Liver (tissue), 3 donors: ENCODE measurements at regions not wholly inside any gene's neighbourhood (a gene's known extent, or its start where the extent isn't known, plus 50 kb on each side); places are given as distances from the start of the nearest gene placed in this dataset.

Experiments
- JUND ChIP-seq, 2 donors: IDR thresholded peaks; 2 replicates each; pipeline ENCODE4 v1.6.1; 2016; ENCODE audit warnings: antibody characterized with exemption in 2 of 2
- TAF1 ChIP-seq: conservative IDR thresholded peaks from 2 replicates; pipeline ENCODE4 v1.6.1; 2016; ENCODE audit warnings: antibody characterized with exemption, mild to moderate bottlenecking
- YY1 ChIP-seq: IDR thresholded peaks from 2 replicates; pipeline ENCODE4 v1.6.1; 2016; ENCODE audit warnings: antibody characterized with exemption, mild to moderate bottlenecking
- TF ChIP-seq, protein P1 (sequence below): fragments of 150-350 bp; IDR thresholded peaks from 2 replicates; pipeline ENCODE4 v1.5.1; 2017; ENCODE audit warnings: improper control_type of control experiment, low read depth, low read length; ENCODE audit not compliant: missing input control
- TF ChIP-seq, protein P2 (sequence below): IDR thresholded peaks from 2 replicates; pipeline ENCODE4 v1.6.1; 2016; ENCODE audit warnings: antibody characterized with exemption
- donor health status: healthy.
- donor health status: healthy.

GRCh38 chr9:118455259-118455658 is 751.1 kb downstream of the TLR4 start:
- TF ChIP-seq, protein P1, sequence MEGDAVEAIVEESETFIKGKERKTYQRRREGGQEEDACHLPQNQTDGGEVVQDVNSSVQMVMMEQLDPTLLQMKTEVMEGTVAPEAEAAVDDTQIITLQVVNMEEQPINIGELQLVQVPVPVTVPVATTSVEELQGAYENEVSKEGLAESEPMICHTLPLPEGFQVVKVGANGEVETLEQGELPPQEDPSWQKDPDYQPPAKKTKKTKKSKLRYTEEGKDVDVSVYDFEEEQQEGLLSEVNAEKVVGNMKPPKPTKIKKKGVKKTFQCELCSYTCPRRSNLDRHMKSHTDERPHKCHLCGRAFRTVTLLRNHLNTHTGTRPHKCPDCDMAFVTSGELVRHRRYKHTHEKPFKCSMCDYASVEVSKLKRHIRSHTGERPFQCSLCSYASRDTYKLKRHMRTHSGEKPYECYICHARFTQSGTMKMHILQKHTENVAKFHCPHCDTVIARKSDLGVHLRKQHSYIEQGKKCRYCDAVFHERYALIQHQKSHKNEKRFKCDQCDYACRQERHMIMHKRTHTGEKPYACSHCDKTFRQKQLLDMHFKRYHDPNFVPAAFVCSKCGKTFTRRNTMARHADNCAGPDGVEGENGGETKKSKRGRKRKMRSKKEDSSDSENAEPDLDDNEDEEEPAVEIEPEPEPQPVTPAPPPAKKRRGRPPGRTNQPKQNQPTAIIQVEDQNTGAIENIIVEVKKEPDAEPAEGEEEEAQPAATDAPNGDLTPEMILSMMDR, result no peak
- TF ChIP-seq TAF1, result no peak
- no peak for TF ChIP-seq YY1
- TF ChIP-seq, protein P2, sequence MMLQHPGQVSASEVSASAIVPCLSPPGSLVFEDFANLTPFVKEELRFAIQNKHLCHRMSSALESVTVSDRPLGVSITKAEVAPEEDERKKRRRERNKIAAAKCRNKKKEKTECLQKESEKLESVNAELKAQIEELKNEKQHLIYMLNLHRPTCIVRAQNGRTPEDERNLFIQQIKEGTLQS, result no peak
- TF ChIP-seq JUND (IDR thresholded peaks at IDR 0.05), result no peak
